ENCODE measurements at regions not wholly inside any gene's neighbourhood (a gene's known extent, or its start where the extent isn't known, plus 50 kb on each side); places are given as distances from the start of the nearest gene placed in this dataset.
"Not testable (repeated sequence)": the region's sequence is repeated elsewhere in the genome, so short reads cannot be mapped to it uniquely, and the experiment has no call there.

- TF ChIP-seq CTCF, POLR2A (IDR thresholded peaks at IDR 0.05): not testable (repeated sequence)
Measured at GRCh38 chr11:39736351-39736750, 1723.1 kb downstream of the LRRC4C start.
